Tibial nerve (tissue), 4 donors: ENCODE measurements at regions not wholly inside any gene's neighbourhood (a gene's known extent, or its start where the extent isn't known, plus 50 kb on each side); places are given as distances from the start of the nearest gene placed in this dataset.
"Not testable (repeated sequence)": the region's sequence is repeated elsewhere in the genome, so short reads cannot be mapped to it uniquely, and the experiment has no call there.

Source experiments
- DNase-seq, 2 donors: peaks; one replicate each; pipeline ENCODE4 v3.0.0-alpha.2; 2019; ENCODE audit warnings: low spot score in 2 of 2
- H3K27ac ChIP-seq, 4 donors: fragments of 200-600 bp; sonication (generic) in 3 of 4; one replicate each; pipeline ENCODE4 v1.5.1; 2017 to 2019; ENCODE audit warnings: mild to moderate bottlenecking in 1 of 4
- H3K27me3 ChIP-seq, 2 donors: fragments of 200-600 bp; sonication (generic) in 1 of 2; one replicate each; pipeline versions ENCODE4 v1.5.1 to v1.6.0; 2017 to 2019
- H3K36me3 ChIP-seq, 3 donors: fragments of 200-600 bp; sonication (generic); one replicate each; pipeline ENCODE4 v1.5.1; 2018 to 2019
- H3K4me1 ChIP-seq, 4 donors: fragments of 200-600 bp; sonication (generic) in 3 of 4; one replicate each; pipeline ENCODE4 v1.5.1; 2017 to 2019
- H3K4me3 ChIP-seq, 4 donors: fragments of 200-600 bp; sonication (generic) in 3 of 4; one replicate each; pipeline ENCODE4 v1.5.1; 2017 to 2019; ENCODE audit warnings: mild to moderate bottlenecking in 1 of 4, moderate library complexity in 1 of 4
- H3K9me3 ChIP-seq, 4 donors: fragments of 200-600 bp; sonication (generic) in 3 of 4; one replicate each; pipeline ENCODE4 v1.5.1; 2017 to 2019
- EP300 ChIP-seq, 2 donors: sonication (generic); formaldehyde crosslinking; IDR thresholded peaks; one replicate each; pipeline ENCODE4 v1.6.1; 2017; ENCODE audit warnings: antibody characterized with exemption in 2 of 2, mild to moderate bottlenecking in 1 of 2
- POLR2A ChIP-seq, 2 donors: fragments of 450-650 bp; IDR thresholded peaks; one replicate each; pipeline ENCODE4 v1.6.1; 2017; ENCODE audit warnings: antibody characterized with exemption in 2 of 2, mild to moderate bottlenecking in 2 of 2, moderate library complexity in 2 of 2
- WGBS, 2 donors: methylation state at CpG; one replicate each; pipeline ENCODE4 v1.1.5; 2018; 5-methylcytosine and 5-hydroxymethylcytosine counted together
- TF ChIP-seq, protein P1 (sequence below), 5 experiments: fragments of 200-600 bp in 3 of 5; fragments of 450-650 bp in 2 of 5; sonication (generic) in 3 of 5; IDR thresholded peaks; one replicate each; pipeline ENCODE4 v1.5.1; 2016 to 2019; ENCODE audit warnings: antibody characterized with exemption in 5 of 5, mild to moderate bottlenecking in 3 of 5, moderate library complexity in 2 of 5

GRCh38 chr7:65794671-65795391 lies 78.0 kb upstream of the VKORC1L1 start:
- H3K36me3 ChIP-seq, H3K4me3 ChIP-seq, H3K27ac ChIP-seq, H3K27me3 ChIP-seq, H3K4me1 ChIP-seq, DNase-seq, H3K9me3 ChIP-seq: not testable (repeated sequence)
- WGBS, 2 donors = 61 to 63% methylated on average over 3 of the region's 3 CpGs

DNA sequence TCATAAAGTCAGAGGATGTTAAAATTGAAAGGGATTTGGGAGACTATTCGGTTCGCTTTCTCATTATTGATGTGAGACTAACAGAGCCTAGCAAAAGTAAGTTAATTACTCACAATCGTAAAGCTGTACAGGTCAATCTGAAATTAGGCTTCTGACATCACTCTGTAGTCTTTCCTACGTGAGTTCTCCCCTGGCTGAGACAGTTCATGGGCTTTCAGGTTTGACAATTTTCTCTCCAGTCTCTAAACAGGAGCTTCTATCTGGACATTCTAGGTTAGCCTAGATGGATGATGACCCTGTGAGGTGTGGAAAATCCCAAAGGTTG lies 77.5 kb upstream of the VKORC1L1 start:
- not testable (repeated sequence) for H3K9me3 ChIP-seq, H3K27me3 ChIP-seq, DNase-seq, H3K27ac ChIP-seq, H3K36me3 ChIP-seq, H3K4me1 ChIP-seq, H3K4me3 ChIP-seq
- WGBS, 2 donors = 81% methylated on average over 4 of the region's 4 CpGs

DNA sequence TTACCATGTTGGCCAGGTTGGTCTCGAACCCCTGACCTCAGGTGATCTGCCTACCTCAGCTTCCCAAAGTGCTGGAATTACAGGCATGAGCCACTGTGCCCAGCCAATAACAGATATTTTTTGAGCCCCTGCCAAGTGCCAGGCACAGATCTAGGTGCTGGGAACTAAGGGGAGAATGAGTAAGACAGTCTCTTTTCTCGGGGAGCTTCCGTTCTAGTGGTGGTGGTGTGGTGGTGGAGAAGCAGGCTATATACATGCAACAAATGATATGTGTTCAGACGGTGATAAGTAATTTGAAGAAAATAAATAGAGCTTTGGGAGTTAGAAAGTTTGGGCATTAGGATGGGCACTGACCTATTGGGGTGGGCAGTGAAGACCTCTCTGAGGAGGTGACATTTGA lies 76.7 kb upstream of the VKORC1L1 start:
- TF ChIP-seq, protein P1, sequence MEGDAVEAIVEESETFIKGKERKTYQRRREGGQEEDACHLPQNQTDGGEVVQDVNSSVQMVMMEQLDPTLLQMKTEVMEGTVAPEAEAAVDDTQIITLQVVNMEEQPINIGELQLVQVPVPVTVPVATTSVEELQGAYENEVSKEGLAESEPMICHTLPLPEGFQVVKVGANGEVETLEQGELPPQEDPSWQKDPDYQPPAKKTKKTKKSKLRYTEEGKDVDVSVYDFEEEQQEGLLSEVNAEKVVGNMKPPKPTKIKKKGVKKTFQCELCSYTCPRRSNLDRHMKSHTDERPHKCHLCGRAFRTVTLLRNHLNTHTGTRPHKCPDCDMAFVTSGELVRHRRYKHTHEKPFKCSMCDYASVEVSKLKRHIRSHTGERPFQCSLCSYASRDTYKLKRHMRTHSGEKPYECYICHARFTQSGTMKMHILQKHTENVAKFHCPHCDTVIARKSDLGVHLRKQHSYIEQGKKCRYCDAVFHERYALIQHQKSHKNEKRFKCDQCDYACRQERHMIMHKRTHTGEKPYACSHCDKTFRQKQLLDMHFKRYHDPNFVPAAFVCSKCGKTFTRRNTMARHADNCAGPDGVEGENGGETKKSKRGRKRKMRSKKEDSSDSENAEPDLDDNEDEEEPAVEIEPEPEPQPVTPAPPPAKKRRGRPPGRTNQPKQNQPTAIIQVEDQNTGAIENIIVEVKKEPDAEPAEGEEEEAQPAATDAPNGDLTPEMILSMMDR (IDR thresholded peaks at IDR 0.05) = no peak
- no peak for TF ChIP-seq POLR2A (IDR thresholded peaks at IDR 0.05)
- no peak for TF ChIP-seq EP300 (IDR thresholded peaks at IDR 0.05)
- no peaks in the 10 kb centered on the region for H3K27me3 ChIP-seq
- H3K27ac ChIP-seq = no peak overlapping the region
- 90 to 94% methylated on average over 4 of the region's 4 CpGs for WGBS, 2 donors
- peaks cover 0 to 4% (median 0%) of the 10 kb centered on the region in 3 donors for H3K36me3 ChIP-seq
- H3K9me3 ChIP-seq = no peaks in the 10 kb centered on the region
- H3K4me1 ChIP-seq = no peaks in the 10 kb centered on the region
- DNase-seq = no peak
- H3K4me3 ChIP-seq = no peak overlapping the region

- not testable (repeated sequence) for H3K27ac ChIP-seq, H3K4me1 ChIP-seq, DNase-seq, H3K27me3 ChIP-seq, H3K9me3 ChIP-seq, H3K36me3 ChIP-seq, H3K4me3 ChIP-seq
- WGBS, 2 donors = 84 to 86% methylated on average over 9 of the region's 9 CpGs
These were observed 75.8 kb upstream of the VKORC1L1 start for GRCh38 chr7:65797086-65797485.

DNA sequence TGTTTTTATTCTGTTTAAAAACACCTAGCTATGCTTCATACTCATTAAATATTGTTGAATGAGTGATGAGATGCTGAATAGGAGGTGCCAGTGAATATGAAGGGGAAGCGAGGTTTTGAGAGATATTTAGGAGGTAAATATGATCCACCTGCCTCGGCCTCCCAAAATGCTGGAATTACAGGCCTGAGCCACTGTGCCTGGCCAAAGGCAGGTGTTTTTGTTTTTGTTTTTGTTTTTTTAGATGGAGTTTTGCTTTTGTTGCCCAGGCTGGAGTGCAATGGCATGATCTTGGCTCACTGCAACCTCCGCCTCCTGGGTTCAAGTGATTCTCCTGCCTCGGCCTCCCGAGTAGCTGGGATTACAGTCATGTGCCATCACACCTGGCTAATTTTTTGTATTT lies 75.3 kb upstream of the VKORC1L1 start:
- H3K4me1 ChIP-seq, H3K9me3 ChIP-seq, H3K4me3 ChIP-seq, H3K36me3 ChIP-seq, H3K27me3 ChIP-seq, H3K27ac ChIP-seq, DNase-seq: not testable (repeated sequence)
- WGBS, 2 donors = 80 to 83% methylated on average over 5 of the region's 5 CpGs

DNA sequence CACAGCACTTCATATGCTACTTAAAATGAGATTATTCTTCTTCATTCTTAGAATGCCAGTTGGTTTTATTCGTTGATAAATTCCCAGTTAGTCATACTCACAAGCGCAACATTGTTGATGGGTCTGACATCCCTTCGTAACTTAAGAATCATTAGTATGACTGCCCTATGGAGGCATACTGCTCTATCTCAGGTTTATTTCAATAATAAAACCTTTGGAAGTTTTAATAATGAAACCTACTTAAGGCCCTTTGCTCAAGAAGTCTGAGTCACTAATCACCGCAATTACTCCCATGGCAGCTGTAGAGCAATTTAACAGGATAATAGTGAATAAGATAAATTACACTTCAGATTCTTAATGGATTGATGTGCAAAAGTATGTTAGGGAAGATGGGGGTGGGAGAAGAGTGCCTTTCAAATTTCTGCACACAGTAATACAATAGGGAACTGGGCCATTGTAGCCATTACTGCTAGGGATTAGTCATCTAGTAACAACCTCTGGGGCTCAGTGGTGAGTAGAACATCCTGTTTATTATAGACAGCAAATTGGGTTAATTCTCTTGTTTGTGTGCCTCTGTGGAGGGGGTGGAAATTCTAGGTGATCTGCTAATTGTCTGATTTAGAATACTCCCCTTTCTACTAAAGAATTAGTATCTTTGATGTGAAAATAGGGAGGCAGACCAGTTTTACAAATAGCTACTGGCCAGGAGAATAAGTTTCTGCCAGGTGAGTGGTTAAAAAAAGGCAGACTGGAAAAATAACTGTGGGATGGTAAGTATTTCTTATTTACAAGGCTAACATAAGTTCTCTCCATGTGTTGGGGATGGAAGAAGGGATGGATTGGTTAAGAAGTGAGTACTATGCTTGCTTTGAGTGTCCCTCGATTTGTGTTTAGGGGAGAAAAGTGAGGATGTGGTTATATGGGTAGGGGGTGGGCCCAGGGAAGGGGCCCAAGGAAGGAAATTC lies 74.5 kb upstream of the VKORC1L1 start:
- no peak for DNase-seq
- H3K9me3 ChIP-seq = no peaks in the 10 kb centered on the region
- no peaks in the 10 kb centered on the region for H3K27me3 ChIP-seq
- TF ChIP-seq, protein P1 (IDR thresholded peaks at IDR 0.05) = no peak
- TF ChIP-seq EP300 (IDR thresholded peaks at IDR 0.05) (no peak), POLR2A (IDR thresholded peaks at IDR 0.05) (no peak)
- no peak overlapping the region for H3K4me3 ChIP-seq
- H3K4me1 ChIP-seq = no peaks in the 10 kb centered on the region
- WGBS, 2 donors = 71 to 73% methylated on average over 5 of the region's 5 CpGs
- H3K27ac ChIP-seq = no peak overlapping the region
- H3K36me3 ChIP-seq = peaks cover 0 to 4% (median 0%) of the 10 kb centered on the region in 3 donors

DNA sequence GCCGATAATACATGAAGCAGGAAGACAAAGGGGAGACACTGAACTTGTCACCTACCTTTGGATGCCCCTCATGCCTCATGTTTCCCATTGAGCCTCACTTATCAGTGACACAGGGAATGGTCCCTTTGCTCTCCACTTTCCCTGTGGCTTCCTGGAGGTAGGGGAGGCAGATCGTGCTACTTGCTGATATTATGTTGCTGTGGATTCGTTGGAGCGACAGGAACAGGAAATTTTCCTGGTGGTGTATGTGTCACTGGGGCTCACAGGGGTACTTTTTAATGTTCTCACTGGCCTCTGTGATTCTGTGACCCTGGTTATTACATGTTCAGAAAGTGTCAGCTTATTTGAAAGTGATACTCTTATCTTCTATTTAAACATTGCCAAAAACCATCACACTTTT lies 72.7 kb upstream of the VKORC1L1 start:
- 77 to 88% methylated on average over 4 of the region's 4 CpGs for WGBS, 2 donors
- H3K27me3 ChIP-seq, DNase-seq, H3K27ac ChIP-seq, H3K4me3 ChIP-seq, H3K36me3 ChIP-seq, H3K4me1 ChIP-seq, H3K9me3 ChIP-seq: not testable (repeated sequence)
